IMR-90 (cell line): ENCODE measurements at regions not wholly inside any gene's neighbourhood (a gene's known extent, or its start where the extent isn't known, plus 50 kb on each side); places are given as distances from the start of the nearest gene placed in this dataset.

Experiments
- ATAC-seq: fragments of 200-7000 bp; cut with Tn5 transposase; 2 replicates; pipeline ENCODE4 v1.9.1; 2020; ENCODE audit warnings: low read depth, mild to moderate bottlenecking, moderate library complexity
- BruUV-seq: library from RNA; stranded (reverse); fragments of 400-500 nt; replicated peaks from 2 replicates; lab custom pipeline; 2021; lab: Mats Ljungman, UMichigan
- CTCF ChIA-PET: fragments of 300-600 bp; formaldehyde crosslinking; extraction: SDS; loops from one replicate; lab custom pipeline; 2021; ENCODE audit warnings: antibody characterized with exemption; lab: Yijun Ruan, JAX
- POLR2A ChIA-PET: fragments of 300-600 bp; sonication (Branson Sonifier 250); formaldehyde crosslinking; loops from one replicate; lab custom pipeline; 2022; ENCODE audit warnings: antibody characterized with exemption; ENCODE audit not compliant: unreplicated experiment; lab: Charles Lee
- DNase-seq: peaks from one replicate; pipeline ENCODE4 v3.0.0; 2013
- H2AFZ ChIP-seq: replicated peaks from 2 replicates; pipeline ENCODE3; 2013; ENCODE audit warnings: low read length, mild to moderate bottlenecking; ENCODE audit not compliant: poor library complexity
- H2AK5ac ChIP-seq: 2 replicates; pipeline ENCODE4 v1.6.1; 2013; ENCODE audit warnings: low read depth, low read length, inconsistent platforms
- H2AK9ac ChIP-seq: replicated peaks from 2 replicates; pipeline ENCODE3; 2013; ENCODE audit warnings: mild to moderate bottlenecking, low read depth, low read length, moderate library complexity; ENCODE audit not compliant: poor library complexity
- H2BK120ac ChIP-seq: 2 replicates; pipeline ENCODE4 v1.6.1; 2013; ENCODE audit warnings: low read depth, low read length, inconsistent platforms
- H2BK15ac ChIP-seq: 3 replicates; pipeline ENCODE4 v1.6.1; 2013; ENCODE audit warnings: low read depth, low read length, inconsistent platforms
- H2BK20ac ChIP-seq: 2 replicates; pipeline ENCODE4 v1.6.1; 2013; ENCODE audit warnings: low read depth, mild to moderate bottlenecking, inconsistent platforms, low read length, moderate library complexity
- H2BK5ac ChIP-seq: 2 replicates; pipeline ENCODE4 v1.6.1; 2013; ENCODE audit warnings: mild to moderate bottlenecking, low read depth, low read length, inconsistent platforms; ENCODE audit not compliant: poor library complexity, severe bottlenecking
- H3K14ac ChIP-seq: replicated peaks from 2 replicates; pipeline ENCODE4 v1.6.1; 2013; ENCODE audit warnings: low read depth, low read length, inconsistent platforms
- H3K18ac ChIP-seq: 2 replicates; pipeline ENCODE4 v1.6.1; 2013; ENCODE audit warnings: low read depth, low read length, control low read depth
- H3K23ac ChIP-seq: 2 replicates; pipeline ENCODE4 v1.6.1; 2013; ENCODE audit warnings: low read depth, low read length, inconsistent platforms
- H3K27ac ChIP-seq: 2 replicates; pipeline ENCODE4 v1.5.1; 2013; ENCODE audit warnings: mild to moderate bottlenecking, control low read depth, low read length; ENCODE audit not compliant: insufficient read depth
- H3K27me3 ChIP-seq: 2 replicates; pipeline ENCODE4 v1.6.1; 2013; ENCODE audit warnings: low read length; ENCODE audit not compliant: control insufficient read depth, insufficient read depth
- H3K36me3 ChIP-seq: 2 replicates; pipeline ENCODE4 v1.6.1; 2013; ENCODE audit warnings: low read length, mixed read lengths; ENCODE audit not compliant: control insufficient read depth, insufficient read depth
- H3K4ac ChIP-seq: 2 replicates; pipeline ENCODE4 v1.6.1; 2013; ENCODE audit warnings: low read depth, low read length, inconsistent platforms
- H3K4me1 ChIP-seq: 2 replicates; pipeline ENCODE4 v1.6.1; 2013; ENCODE audit warnings: low read length, mixed read lengths; ENCODE audit not compliant: control insufficient read depth, insufficient read depth
- H3K4me2 ChIP-seq: 2 replicates; pipeline ENCODE4 v1.6.1; 2013; ENCODE audit warnings: low read depth, mild to moderate bottlenecking, control low read depth, low read length, moderate library complexity
- H3K4me3 ChIP-seq: 2 replicates; pipeline ENCODE4 v1.5.1; 2013; ENCODE audit warnings: low read depth, mild to moderate bottlenecking, control low read depth, low read length, moderate library complexity; ENCODE audit not compliant: insufficient read depth
- H3K56ac ChIP-seq: 2 replicates; pipeline ENCODE4 v1.6.1; 2013; ENCODE audit warnings: low read length, inconsistent platforms; ENCODE audit not compliant: insufficient read depth; ENCODE audit errors: extremely low read depth
- H3K79me1 ChIP-seq, 2 experiments: 2 replicates each; pipeline ENCODE4 v1.6.1; 2013; ENCODE audit warnings: low read length in 2 of 2, inconsistent platforms in 1 of 2, low read depth in 1 of 2
- H3K9ac ChIP-seq: 2 replicates; pipeline ENCODE4 v1.6.1; 2013; ENCODE audit warnings: low read depth, low read length, control low read depth
- H3K9me1 ChIP-seq: 2 replicates; pipeline ENCODE4 v1.6.1; 2013; ENCODE audit warnings: low read length, inconsistent platforms; ENCODE audit not compliant: insufficient read depth
- H3K9me3 ChIP-seq: 2 replicates; pipeline ENCODE4 v1.6.1; 2013; ENCODE audit warnings: low read length; ENCODE audit not compliant: control insufficient read depth, insufficient read depth
- H4K20me1 ChIP-seq: 2 replicates; pipeline ENCODE4 v1.6.1; 2013; ENCODE audit warnings: low read length, inconsistent platforms; ENCODE audit not compliant: insufficient read depth
- H4K5ac ChIP-seq: 2 replicates; pipeline ENCODE4 v1.6.1; 2013; ENCODE audit warnings: mild to moderate bottlenecking, low read depth, low read length, control low read depth
- H4K8ac ChIP-seq, 2 experiments: 2 replicates each; pipeline ENCODE4 v1.6.1; 2013; ENCODE audit warnings: low read depth in 2 of 2, low read length in 2 of 2, control low read depth in 1 of 2, inconsistent platforms in 1 of 2
- H4K91ac ChIP-seq: 2 replicates; pipeline ENCODE4 v1.6.1; 2013; ENCODE audit warnings: low read depth, low read length, inconsistent platforms; ENCODE audit not compliant: insufficient read depth
- BHLHE40 ChIP-seq: fragments of 150-350 bp; IDR thresholded peaks from 2 replicates; pipeline ENCODE4 v1.6.1; 2016; ENCODE audit warnings: mild to moderate bottlenecking, low read depth, low read length
- CEBPB ChIP-seq: IDR thresholded peaks from 2 replicates; pipeline ENCODE4 v1.6.1; 2012; ENCODE audit warnings: low read depth, low read length, improper control_type of control experiment
- CHD1 ChIP-seq: IDR thresholded peaks from 2 replicates; pipeline ENCODE4 v1.6.1; 2012; ENCODE audit warnings: low read depth, low read length, improper control_type of control experiment
- FOS ChIP-seq: fragments of 150-350 bp; IDR thresholded peaks from 2 replicates; pipeline ENCODE4 v1.6.1; 2016; ENCODE audit warnings: low read depth, low read length
- MAFK ChIP-seq: IDR thresholded peaks from 2 replicates; pipeline ENCODE4 v1.6.1; 2012; ENCODE audit warnings: low read depth, low read length, improper control_type of control experiment
- MAZ ChIP-seq: IDR thresholded peaks from 2 replicates; pipeline ENCODE4 v1.6.1; 2012; ENCODE audit warnings: low read depth, mild to moderate bottlenecking, low read length, improper control_type of control experiment, moderate library complexity, borderline replicate concordance
- MXI1 ChIP-seq: IDR thresholded peaks from 2 replicates; pipeline ENCODE4 v1.6.1; 2012; ENCODE audit warnings: low read depth, mild to moderate bottlenecking, low read length, moderate library complexity, borderline replicate concordance
- POLR2A ChIP-seq: IDR thresholded peaks from 2 replicates; pipeline ENCODE4 v1.6.1; 2012; ENCODE audit warnings: mild to moderate bottlenecking, low read depth, low read length
- RAD21 ChIP-seq: IDR thresholded peaks from 2 replicates; pipeline ENCODE4 v1.6.1; 2012; ENCODE audit warnings: low read length, improper control_type of control experiment
- RCOR1 ChIP-seq: IDR thresholded peaks from 2 replicates; pipeline ENCODE4 v1.6.1; 2012; ENCODE audit warnings: mild to moderate bottlenecking, low read length, improper control_type of control experiment; ENCODE audit not compliant: insufficient replicate concordance
- RFX5 ChIP-seq: IDR thresholded peaks from 2 replicates; pipeline ENCODE4 v1.8.0; 2012; ENCODE audit warnings: low read depth, mild to moderate bottlenecking, low read length, moderate library complexity
- SMC3 ChIP-seq: fragments of 150-350 bp; IDR thresholded peaks from 2 replicates; pipeline ENCODE4 v1.6.1; 2016; ENCODE audit warnings: low read depth, mild to moderate bottlenecking, antibody characterized with exemption, low read length, moderate library complexity
- WGBS, 2 experiments: methylation state at CpG; one replicate each; pipeline versions ENCODE4 v1.1.5 to v1.1.7; 2013; ENCODE audit warnings: missing lambda C conversion rate in 2 of 2; ENCODE audit not compliant: insufficient read length in 1 of 2; ENCODE audit errors: extremely low coverage in 2 of 2; 5-methylcytosine and 5-hydroxymethylcytosine counted together
- dilution Hi-C: fragments of 300-500 bp; cut with HindIII; formaldehyde crosslinking; loops from one replicate; pipeline ENCODE4 v1.14.3; 2018; ENCODE audit warnings: low sequenced_read_pairs; ENCODE audit not compliant: unreplicated experiment
- in situ Hi-C: fragments of 300-500 bp; cut with MboI; formaldehyde crosslinking; loops from 3 replicates; pipeline ENCODE4 v1.14.3; 2019; ENCODE audit warnings: low sequenced_read_pairs, inconsistent platforms, mixed read lengths
- intact Hi-C: fragments of 100-400 bp; cut with micrococcal nuclease; formaldehyde crosslinking; loops from 2 replicates; pipeline ENCODE4 v1.10.0; 2022
- TF ChIP-seq, protein P1 (sequence below): fragments of 150-350 bp; IDR thresholded peaks from 2 replicates; pipeline ENCODE4 v1.6.1; 2016; ENCODE audit warnings: low read depth, mild to moderate bottlenecking, low read length, moderate library complexity, borderline replicate concordance
- TF ChIP-seq, protein P2 (sequence below): fragments of 150-350 bp; IDR thresholded peaks from 2 replicates; pipeline ENCODE4 v1.6.1; 2017; ENCODE audit warnings: mild to moderate bottlenecking, antibody characterized with exemption, low read length, low read depth
- TF ChIP-seq, protein P3 (sequence below): conservative IDR thresholded peaks from 2 replicates; pipeline ENCODE4 v1.5.1; 2012; ENCODE audit warnings: mild to moderate bottlenecking, low read depth, low read length, improper control_type of control experiment

DNA sequence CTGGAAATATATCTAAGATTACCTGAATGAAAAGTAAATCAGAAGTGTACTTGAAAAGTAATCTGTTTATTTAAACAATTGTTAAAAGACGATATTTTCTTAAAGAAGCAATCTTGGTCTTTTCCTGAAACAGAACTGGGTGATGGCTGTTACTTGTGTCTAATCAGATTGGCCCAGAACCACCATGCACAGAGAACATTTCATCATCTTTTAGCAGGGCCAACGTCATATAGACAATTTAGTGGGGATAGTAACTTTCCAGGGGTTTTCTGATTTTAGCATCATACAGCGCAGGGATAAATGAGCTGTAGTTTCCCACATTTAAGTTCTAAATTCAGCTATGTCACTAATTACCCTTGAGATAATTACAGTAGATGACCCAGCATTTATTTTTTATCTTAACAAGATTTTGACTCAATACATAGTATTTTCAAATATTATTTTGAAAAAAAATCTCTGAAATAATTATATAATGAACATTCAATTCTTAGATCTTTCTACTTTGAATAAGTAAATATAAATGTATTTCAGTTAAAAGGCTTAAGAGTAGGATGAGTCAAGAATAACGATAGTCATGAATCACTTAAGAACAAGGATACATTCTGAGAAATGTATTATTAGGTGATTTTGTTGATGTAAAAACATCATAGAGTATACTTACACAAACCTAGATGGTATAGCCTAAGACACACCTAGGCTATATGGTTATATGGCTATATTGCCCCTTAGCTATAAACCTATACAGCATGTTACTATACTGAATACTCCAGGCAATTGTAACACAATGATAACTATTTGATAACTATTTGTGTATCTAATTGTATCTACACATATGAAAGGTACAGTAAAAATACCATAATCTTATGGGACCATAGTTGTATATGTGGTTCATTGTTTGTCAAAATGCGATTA, 103.8 kb upstream of the MME start:
- H3K23ac ChIP-seq: no peak overlapping the region
- peaks cover 3% of the 10 kb centered on the region; the same call in 1 of the 2 replicates for H3K4me1 ChIP-seq
- intact Hi-C loops (no loop called here), dilution Hi-C loops (no loop called here), in situ Hi-C loops (no loop called here)
- CTCF ChIA-PET: no interaction called here
- no peak overlapping the region for H2AK9ac ChIP-seq
- no peak overlapping the region for H4K8ac ChIP-seq
- no peak overlapping the region for H3K27ac ChIP-seq
- ATAC-seq (no peak), DNase-seq (no peak)
- no peaks in the 10 kb centered on the region for H3K9me1 ChIP-seq
- no peak overlapping the region for H2AFZ ChIP-seq
- BruUV-seq: no TSS peak
- no peak overlapping the region for H2AK5ac ChIP-seq
- no peak overlapping the region for H3K18ac ChIP-seq
- H3K4me2 ChIP-seq: no peak overlapping the region
- H2BK120ac ChIP-seq: no peak overlapping the region
- H3K56ac ChIP-seq: no peak overlapping the region
- H3K14ac ChIP-seq: no peak overlapping the region
- POLR2A ChIA-PET: no interaction called here
- H4K5ac ChIP-seq: no peak overlapping the region
- H4K20me1 ChIP-seq: no peaks in the 10 kb centered on the region
- H3K27me3 ChIP-seq: no peaks in the 10 kb centered on the region
- H3K36me3 ChIP-seq: no peaks in the 10 kb centered on the region
- no peak overlapping the region for H3K4me3 ChIP-seq
- no CpG with 5 or more reads among the region's 5 CpGs for WGBS, 2 experiments
- H3K79me1 ChIP-seq: no peaks in the 10 kb centered on the region
- no peaks in the 10 kb centered on the region for H3K9me3 ChIP-seq
- no peak overlapping the region for H2BK20ac ChIP-seq
- no peak overlapping the region for H4K91ac ChIP-seq
- no peak overlapping the region for H2BK5ac ChIP-seq
- TF ChIP-seq BHLHE40: no peak
- TF ChIP-seq RAD21: no peak
- no peak for TF ChIP-seq FOS
- TF ChIP-seq POLR2A: no peak
- no peak for TF ChIP-seq CEBPB
- TF ChIP-seq, protein P1, sequence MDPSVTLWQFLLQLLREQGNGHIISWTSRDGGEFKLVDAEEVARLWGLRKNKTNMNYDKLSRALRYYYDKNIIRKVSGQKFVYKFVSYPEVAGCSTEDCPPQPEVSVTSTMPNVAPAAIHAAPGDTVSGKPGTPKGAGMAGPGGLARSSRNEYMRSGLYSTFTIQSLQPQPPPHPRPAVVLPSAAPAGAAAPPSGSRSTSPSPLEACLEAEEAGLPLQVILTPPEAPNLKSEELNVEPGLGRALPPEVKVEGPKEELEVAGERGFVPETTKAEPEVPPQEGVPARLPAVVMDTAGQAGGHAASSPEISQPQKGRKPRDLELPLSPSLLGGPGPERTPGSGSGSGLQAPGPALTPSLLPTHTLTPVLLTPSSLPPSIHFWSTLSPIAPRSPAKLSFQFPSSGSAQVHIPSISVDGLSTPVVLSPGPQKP: no peak
- no peak for TF ChIP-seq CHD1
- no peak for TF ChIP-seq MAZ
- TF ChIP-seq SMC3: no peak
- no peak for TF ChIP-seq MXI1
- TF ChIP-seq, protein P2, sequence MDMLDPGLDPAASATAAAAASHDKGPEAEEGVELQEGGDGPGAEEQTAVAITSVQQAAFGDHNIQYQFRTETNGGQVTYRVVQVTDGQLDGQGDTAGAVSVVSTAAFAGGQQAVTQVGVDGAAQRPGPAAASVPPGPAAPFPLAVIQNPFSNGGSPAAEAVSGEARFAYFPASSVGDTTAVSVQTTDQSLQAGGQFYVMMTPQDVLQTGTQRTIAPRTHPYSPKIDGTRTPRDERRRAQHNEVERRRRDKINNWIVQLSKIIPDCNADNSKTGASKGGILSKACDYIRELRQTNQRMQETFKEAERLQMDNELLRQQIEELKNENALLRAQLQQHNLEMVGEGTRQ: no peak
- TF ChIP-seq RCOR1: no peak
- TF ChIP-seq MAFK: no peak
- TF ChIP-seq, protein P3, sequence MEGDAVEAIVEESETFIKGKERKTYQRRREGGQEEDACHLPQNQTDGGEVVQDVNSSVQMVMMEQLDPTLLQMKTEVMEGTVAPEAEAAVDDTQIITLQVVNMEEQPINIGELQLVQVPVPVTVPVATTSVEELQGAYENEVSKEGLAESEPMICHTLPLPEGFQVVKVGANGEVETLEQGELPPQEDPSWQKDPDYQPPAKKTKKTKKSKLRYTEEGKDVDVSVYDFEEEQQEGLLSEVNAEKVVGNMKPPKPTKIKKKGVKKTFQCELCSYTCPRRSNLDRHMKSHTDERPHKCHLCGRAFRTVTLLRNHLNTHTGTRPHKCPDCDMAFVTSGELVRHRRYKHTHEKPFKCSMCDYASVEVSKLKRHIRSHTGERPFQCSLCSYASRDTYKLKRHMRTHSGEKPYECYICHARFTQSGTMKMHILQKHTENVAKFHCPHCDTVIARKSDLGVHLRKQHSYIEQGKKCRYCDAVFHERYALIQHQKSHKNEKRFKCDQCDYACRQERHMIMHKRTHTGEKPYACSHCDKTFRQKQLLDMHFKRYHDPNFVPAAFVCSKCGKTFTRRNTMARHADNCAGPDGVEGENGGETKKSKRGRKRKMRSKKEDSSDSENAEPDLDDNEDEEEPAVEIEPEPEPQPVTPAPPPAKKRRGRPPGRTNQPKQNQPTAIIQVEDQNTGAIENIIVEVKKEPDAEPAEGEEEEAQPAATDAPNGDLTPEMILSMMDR: no peak
- TF ChIP-seq RFX5: no peak
- H3K9ac ChIP-seq: no peak overlapping the region
- H3K4ac ChIP-seq: no peak overlapping the region
- H2BK15ac ChIP-seq: no peak overlapping the region
